PFSK-1 (cell line): ENCODE measurements at regions not wholly inside any gene's neighbourhood (a gene's known extent, or its start where the extent isn't known, plus 50 kb on each side); places are given as distances from the start of the nearest gene placed in this dataset.

Experiments
- FOXP2 ChIP-seq: optimal IDR thresholded peaks from 2 replicates; pipeline ENCODE3; 2011; ENCODE audit warnings: borderline replicate concordance, control low read depth, inconsistent platforms; ENCODE audit not compliant: insufficient read depth; ENCODE audit errors: extremely low read length, extremely low read depth
- POLR2AphosphoS5 ChIP-seq: IDR thresholded peaks from 2 replicates; pipeline ENCODE4 v1.6.1; 2012; ENCODE audit warnings: low read depth, mild to moderate bottlenecking, control low read depth, low read length, moderate library complexity
- SIN3A ChIP-seq: IDR thresholded peaks from 2 replicates; pipeline ENCODE4 v1.6.1; 2012; ENCODE audit warnings: mild to moderate bottlenecking, low read length, moderate library complexity, borderline replicate concordance; ENCODE audit not compliant: insufficient read depth
- TAF1 ChIP-seq: IDR thresholded peaks from 2 replicates; pipeline ENCODE4 v1.6.1; 2012; ENCODE audit warnings: low read length, control low read depth, borderline replicate concordance; ENCODE audit not compliant: insufficient read depth
- TF ChIP-seq, protein P1 (sequence below), 2 experiments: IDR thresholded peaks; 2 replicates each; pipeline versions ENCODE4 v1.6.1 to v1.8.0; 2011 to 2012; ENCODE audit warnings: low read depth in 2 of 2, low read length in 2 of 2, control low read depth in 1 of 2, inconsistent platforms in 1 of 2, mild to moderate bottlenecking in 1 of 2, moderate library complexity in 1 of 2; ENCODE audit not compliant: insufficient read depth in 1 of 2

DNA sequence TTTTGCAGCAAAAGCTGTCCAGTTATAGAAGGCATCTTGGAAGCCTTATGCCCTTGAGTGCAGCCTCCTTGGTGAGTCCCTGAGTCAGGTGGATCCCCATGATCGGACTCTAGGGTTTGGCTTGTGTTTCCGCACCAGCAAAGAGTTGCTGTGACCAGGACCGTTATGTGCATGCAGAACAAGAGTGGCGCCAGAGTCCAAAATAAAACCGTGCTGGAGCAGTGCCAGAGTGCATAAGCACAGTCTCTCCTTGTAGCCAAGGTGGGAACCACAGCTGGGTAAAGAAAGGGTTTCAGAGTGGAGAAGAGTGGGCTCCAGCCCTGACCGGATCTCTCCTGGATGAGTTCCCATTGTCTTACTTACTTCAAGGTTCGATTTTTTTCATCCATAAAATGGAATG lies 58.6 kb downstream of the FOXA2 start:
- TF ChIP-seq SIN3A (no peak), POLR2AphosphoS5 (no peak), TAF1 (no peak), FOXP2 (no peak)
- TF ChIP-seq, protein P1, sequence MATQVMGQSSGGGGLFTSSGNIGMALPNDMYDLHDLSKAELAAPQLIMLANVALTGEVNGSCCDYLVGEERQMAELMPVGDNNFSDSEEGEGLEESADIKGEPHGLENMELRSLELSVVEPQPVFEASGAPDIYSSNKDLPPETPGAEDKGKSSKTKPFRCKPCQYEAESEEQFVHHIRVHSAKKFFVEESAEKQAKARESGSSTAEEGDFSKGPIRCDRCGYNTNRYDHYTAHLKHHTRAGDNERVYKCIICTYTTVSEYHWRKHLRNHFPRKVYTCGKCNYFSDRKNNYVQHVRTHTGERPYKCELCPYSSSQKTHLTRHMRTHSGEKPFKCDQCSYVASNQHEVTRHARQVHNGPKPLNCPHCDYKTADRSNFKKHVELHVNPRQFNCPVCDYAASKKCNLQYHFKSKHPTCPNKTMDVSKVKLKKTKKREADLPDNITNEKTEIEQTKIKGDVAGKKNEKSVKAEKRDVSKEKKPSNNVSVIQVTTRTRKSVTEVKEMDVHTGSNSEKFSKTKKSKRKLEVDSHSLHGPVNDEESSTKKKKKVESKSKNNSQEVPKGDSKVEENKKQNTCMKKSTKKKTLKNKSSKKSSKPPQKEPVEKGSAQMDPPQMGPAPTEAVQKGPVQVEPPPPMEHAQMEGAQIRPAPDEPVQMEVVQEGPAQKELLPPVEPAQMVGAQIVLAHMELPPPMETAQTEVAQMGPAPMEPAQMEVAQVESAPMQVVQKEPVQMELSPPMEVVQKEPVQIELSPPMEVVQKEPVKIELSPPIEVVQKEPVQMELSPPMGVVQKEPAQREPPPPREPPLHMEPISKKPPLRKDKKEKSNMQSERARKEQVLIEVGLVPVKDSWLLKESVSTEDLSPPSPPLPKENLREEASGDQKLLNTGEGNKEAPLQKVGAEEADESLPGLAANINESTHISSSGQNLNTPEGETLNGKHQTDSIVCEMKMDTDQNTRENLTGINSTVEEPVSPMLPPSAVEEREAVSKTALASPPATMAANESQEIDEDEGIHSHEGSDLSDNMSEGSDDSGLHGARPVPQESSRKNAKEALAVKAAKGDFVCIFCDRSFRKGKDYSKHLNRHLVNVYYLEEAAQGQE (IDR thresholded peaks at IDR 0.05; ENCODE audit: insufficient read depth in 1 of 2, low read depth in 2 of 2, low read length in 2 of 2) = no peak
